ENCODE measurements at regions not wholly inside any gene's neighbourhood (a gene's known extent, or its start where the extent isn't known, plus 50 kb on each side); places are given as distances from the start of the nearest gene placed in this dataset.

GRCh38 chr3:43968465-43968864 lies 273.2 kb upstream of the TOPAZ1 start:
- no peak for TF ChIP-seq CTCF (IDR thresholded peaks at IDR 0.05)
- no peak for TF ChIP-seq EP300 (IDR thresholded peaks at IDR 0.05)
- TF ChIP-seq POLR2A (IDR thresholded peaks at IDR 0.05): no peak
- no peak for TF ChIP-seq POLR2AphosphoS5 (IDR thresholded peaks at IDR 0.05)

All from gastroesophageal sphincter (tissue), 3 donors.